ENCODE measurements at regions not wholly inside any gene's neighbourhood (a gene's known extent, or its start where the extent isn't known, plus 50 kb on each side); places are given as distances from the start of the nearest gene placed in this dataset.

- TF ChIP-seq CTCF (IDR thresholded peaks at IDR 0.05) (no peak), POLR2A (IDR thresholded peaks at IDR 0.05) (no peak), POLR2AphosphoS5 (IDR thresholded peaks at IDR 0.05) (no peak)
Observed at GRCh38 chr15:20340331-20340811, 201.2 kb downstream of the GOLGA6L6 start.
